RWPE2 (cell line): ENCODE measurements at regions not wholly inside any gene's neighbourhood (a gene's known extent, or its start where the extent isn't known, plus 50 kb on each side); places are given as distances from the start of the nearest gene placed in this dataset.
"Not testable (repeated sequence)": the region's sequence is repeated elsewhere in the genome, so short reads cannot be mapped to it uniquely, and the experiment has no call there.

Experiments
- ATAC-seq: fragments of 200-7000 bp; cut with Tn5 transposase; 3 replicates; pipeline ENCODE4 v1.9.1; 2021; ENCODE audit warnings: low read depth
- DNase-seq: peaks from one replicate; pipeline ENCODE4 v3.0.0-alpha.2; 2020; ENCODE audit warnings: low spot score
- H3K27ac ChIP-seq: fragments of 450-650 bp; 2 replicates; pipeline ENCODE4 v1.5.1; 2017; ENCODE audit warnings: mild to moderate bottlenecking; ENCODE audit not compliant: poor library complexity, severe bottlenecking
- H3K27me3 ChIP-seq: fragments of 250-450 bp; sonication (Bioruptor Pico); 2 replicates; pipeline ENCODE4 v1.5.1; 2021; ENCODE audit warnings: mild to moderate bottlenecking, moderate library complexity; ENCODE audit not compliant: insufficient read depth, poor library complexity, severe bottlenecking
- H3K36me3 ChIP-seq: fragments of 250-450 bp; sonication (Bioruptor Pico); 2 replicates; pipeline ENCODE4 v1.5.1; 2020; ENCODE audit warnings: low read depth, mild to moderate bottlenecking, moderate library complexity
- H3K4me1 ChIP-seq: fragments of 250-450 bp; sonication (Bioruptor Pico); 2 replicates; pipeline ENCODE4 v1.5.1; 2021; ENCODE audit warnings: mild to moderate bottlenecking, moderate library complexity; ENCODE audit not compliant: insufficient read depth, poor library complexity, severe bottlenecking
- H3K4me3 ChIP-seq: fragments of 250-450 bp; sonication (Bioruptor Pico); 2 replicates; pipeline ENCODE4 v1.5.1; 2021; ENCODE audit warnings: mild to moderate bottlenecking, moderate library complexity; ENCODE audit not compliant: severe bottlenecking
- H3K9me3 ChIP-seq: fragments of 250-450 bp; sonication (Bioruptor Pico); 2 replicates; pipeline ENCODE4 v1.5.1; 2021; ENCODE audit warnings: mild to moderate bottlenecking, moderate library complexity; ENCODE audit not compliant: severe bottlenecking
- CTCF ChIP-seq: fragments of 450-650 bp; IDR thresholded peaks from one replicate; pipeline ENCODE4 v1.5.1; 2017; ENCODE audit warnings: mild to moderate bottlenecking, moderate library complexity; ENCODE audit not compliant: poor library complexity, severe bottlenecking

- Histone ChIP-seq H3K36me3 (no peaks in the 10 kb centered on the region), H3K4me3 (no peak overlapping the region), H3K9me3 (no peaks in the 10 kb centered on the region), H3K4me1 (no peaks in the 10 kb centered on the region), H3K27me3 (no peaks in the 10 kb centered on the region), H3K27ac (no peak overlapping the region)
- ATAC-seq (no peak), DNase-seq (no peak)
- no peak for TF ChIP-seq CTCF
These were observed 531.4 kb upstream of the LMO3 start for GRCh38 chr12:17137396-17137795.

GRCh38 chr12:17134315-17134714 is 528.4 kb upstream of the LMO3 start:
- TF ChIP-seq CTCF = no peak
- H3K36me3 ChIP-seq = no peaks in the 10 kb centered on the region
- no peak for ATAC-seq
- no peaks in the 10 kb centered on the region for H3K4me1 ChIP-seq
- no peaks in the 10 kb centered on the region for H3K9me3 ChIP-seq
- no peak for DNase-seq
- H3K27ac ChIP-seq = no peak overlapping the region
- H3K27me3 ChIP-seq = no peaks in the 10 kb centered on the region
- H3K4me3 ChIP-seq = no peak overlapping the region

GRCh38 chr12:17132336-17132735 is 526.4 kb upstream of the LMO3 start:
- H3K27me3 ChIP-seq = no peaks in the 10 kb centered on the region
- DNase-seq (no peak), ATAC-seq (no peak)
- H3K4me3 ChIP-seq = no peak overlapping the region
- no peaks in the 10 kb centered on the region for H3K4me1 ChIP-seq
- TF ChIP-seq CTCF = no peak
- H3K9me3 ChIP-seq = no peaks in the 10 kb centered on the region
- H3K27ac ChIP-seq = no peak overlapping the region
- H3K36me3 ChIP-seq = no peaks in the 10 kb centered on the region

- not testable (repeated sequence) for ATAC-seq, H3K4me1 ChIP-seq, H3K27me3 ChIP-seq, DNase-seq, H3K9me3 ChIP-seq, H3K4me3 ChIP-seq, H3K36me3 ChIP-seq, H3K27ac ChIP-seq
These were observed 510.6 kb upstream of the LMO3 start for GRCh38 chr12:17116538-17116937.

- DNase-seq (no peak), ATAC-seq (no peak)
- Histone ChIP-seq H3K27me3 (no peaks in the 10 kb centered on the region), H3K27ac (no peak overlapping the region), H3K4me1 (no peaks in the 10 kb centered on the region), H3K9me3 (no peaks in the 10 kb centered on the region), H3K36me3 (no peaks in the 10 kb centered on the region), H3K4me3 (no peak overlapping the region)
- no peak for TF ChIP-seq CTCF
These were observed 504.4 kb upstream of the LMO3 start for GRCh38 chr12:17110316-17110715.
